HK-2 (cell line): ENCODE measurements at regions not wholly inside any gene's neighbourhood (a gene's known extent, or its start where the extent isn't known, plus 50 kb on each side); places are given as distances from the start of the nearest gene placed in this dataset.

Experiments used
- DNase-seq: peaks from one replicate; pipeline ENCODE4 v3.0.0-alpha.2; 2018; ENCODE audit not compliant: unreplicated experiment

- DNase-seq, result no peak
Measured at GRCh38 chr5:166493040-166493439, 1798.4 kb upstream of the WWC1 start.

GRCh38 chr5:166493612-166494011 is 1797.8 kb upstream of the WWC1 start:
- DNase-seq, result no peak

DNA sequence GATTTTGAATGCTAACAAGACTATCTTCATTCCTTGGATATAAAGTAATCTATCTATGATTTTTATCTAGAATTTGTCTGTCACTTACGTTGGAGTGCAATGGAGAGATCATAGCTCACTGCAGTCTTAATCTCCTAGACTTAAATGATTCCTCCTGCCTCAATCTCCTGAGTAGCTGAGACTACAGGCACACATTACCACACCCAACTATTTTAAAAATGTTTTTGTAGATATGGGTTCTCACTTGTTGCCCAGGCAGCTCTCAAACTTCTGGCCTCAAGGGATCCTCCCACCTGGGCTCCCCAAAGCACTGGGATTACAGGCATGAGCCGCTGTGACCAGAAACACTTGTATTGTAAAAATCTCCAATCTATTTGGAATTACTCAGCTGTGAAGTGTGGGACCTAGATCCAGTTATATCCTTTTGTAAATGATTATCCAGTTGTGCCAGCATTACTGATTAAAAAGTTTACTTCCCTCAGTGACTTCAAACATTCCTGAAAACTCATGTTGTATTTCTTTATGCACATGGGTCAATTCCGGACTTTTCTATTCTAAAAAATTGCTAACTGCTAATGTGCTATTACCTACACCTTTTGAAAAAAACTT is 1793.8 kb upstream of the WWC1 start:
- DNase-seq, result no peak

- no peak for DNase-seq
Measured at GRCh38 chr5:166499447-166500240, 1791.8 kb upstream of the WWC1 start.

- DNase-seq, result no peak
Measured at GRCh38 chr5:166503506-166503905, 1787.9 kb upstream of the WWC1 start.

DNA sequence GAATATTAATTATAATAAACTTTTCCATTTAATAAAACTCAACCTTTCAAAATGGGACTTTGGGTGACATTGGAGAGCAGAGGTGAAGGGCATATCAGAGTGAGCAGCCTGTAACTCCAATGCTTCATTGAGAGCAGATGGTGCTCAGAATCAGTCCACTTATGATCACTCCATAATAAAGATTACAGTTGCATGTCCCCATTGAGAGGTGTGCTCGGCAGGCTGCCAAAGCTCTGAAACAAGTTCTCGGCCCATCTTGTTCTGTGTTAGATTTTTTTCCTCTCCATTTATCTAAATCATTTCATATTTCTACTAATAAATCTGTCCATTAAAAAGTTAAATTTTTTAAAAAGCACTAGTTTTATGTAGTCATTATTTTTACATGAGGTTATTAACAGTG is 1786.4 kb upstream of the WWC1 start:
- DNase-seq, result no peak

DNA sequence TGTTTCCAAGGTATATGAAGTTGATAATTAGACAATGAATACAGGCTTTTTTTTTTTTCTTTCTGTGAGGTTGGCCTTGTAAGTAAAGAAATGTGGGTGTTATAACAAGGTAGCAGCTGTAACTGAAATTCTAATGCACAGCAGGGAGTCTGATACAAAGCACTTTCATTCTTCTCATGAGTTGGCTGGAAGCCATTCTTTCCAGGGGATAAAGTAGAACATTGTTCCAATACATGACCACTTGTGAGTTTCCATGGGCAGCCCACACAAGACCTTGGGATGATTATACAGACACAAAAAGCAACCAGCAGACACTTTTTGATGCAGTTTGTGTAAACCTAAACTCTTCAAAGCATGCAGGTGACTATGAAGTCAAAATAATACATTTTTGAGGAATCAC is 1785.9 kb upstream of the WWC1 start:
- no peak for DNase-seq

- DNase-seq, result no peak
Measured at GRCh38 chr5:166507810-166508425, 1783.5 kb upstream of the WWC1 start.

GRCh38 chr5:166509085-166509484 is 1782.4 kb upstream of the WWC1 start:
- DNase-seq, result peak; percentile 1

GRCh38 chr5:166517976-166518375 is 1773.5 kb upstream of the WWC1 start:
- DNase-seq, result no peak

- no peak for DNase-seq
Measured at GRCh38 chr5:166523206-166523605, 1768.2 kb upstream of the WWC1 start.

- no peak for DNase-seq
Measured at GRCh38 chr5:166529200-166529599, 1762.2 kb upstream of the WWC1 start.

GRCh38 chr5:166532456-166533220 is 1758.8 kb upstream of the WWC1 start:
- DNase-seq, result no peak

DNA sequence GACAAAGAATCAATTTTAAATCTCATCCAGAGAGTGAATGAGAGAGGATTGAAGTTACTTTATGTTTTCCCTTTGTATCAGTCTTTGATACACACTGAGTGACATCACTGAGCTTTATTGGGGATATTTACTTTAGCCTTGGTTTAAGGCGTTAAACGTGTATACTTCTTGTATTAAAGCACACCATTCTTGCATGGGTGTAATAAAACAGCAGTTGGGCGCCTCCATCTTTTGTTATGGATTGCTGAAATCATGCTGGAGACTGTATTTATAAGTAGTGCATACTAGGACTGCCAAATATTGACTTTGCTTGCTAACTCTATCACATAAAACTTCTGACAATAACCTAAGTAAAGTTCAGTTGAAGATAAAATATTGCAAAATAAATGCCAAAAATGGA is 1755.8 kb upstream of the WWC1 start:
- DNase-seq, result no peak

DNA sequence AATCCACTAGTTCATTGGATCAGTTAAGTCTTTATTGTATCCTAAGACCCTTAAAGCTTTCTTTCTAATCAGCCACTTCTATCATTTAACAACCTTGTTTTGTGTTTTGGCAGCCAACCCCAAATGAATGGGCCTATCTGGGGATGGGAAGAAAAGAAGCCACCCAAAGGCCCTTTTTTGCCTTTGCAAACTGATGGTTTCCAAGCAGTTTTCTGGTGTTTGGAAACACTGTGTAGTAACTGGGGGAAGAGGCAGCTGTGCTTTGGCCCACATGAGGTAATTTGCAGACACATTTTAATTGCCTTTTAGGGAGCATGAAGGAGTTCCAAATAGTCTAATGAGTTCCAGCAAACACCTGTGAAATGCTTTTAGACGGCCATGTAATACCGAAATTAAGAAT is 1751.3 kb upstream of the WWC1 start:
- DNase-seq, result no peak

GRCh38 chr5:166551384-166551783 is 1740.1 kb upstream of the WWC1 start:
- DNase-seq, result no peak

- DNase-seq, result no peak
Measured at GRCh38 chr5:166553778-166554177, 1737.7 kb upstream of the WWC1 start.

DNA sequence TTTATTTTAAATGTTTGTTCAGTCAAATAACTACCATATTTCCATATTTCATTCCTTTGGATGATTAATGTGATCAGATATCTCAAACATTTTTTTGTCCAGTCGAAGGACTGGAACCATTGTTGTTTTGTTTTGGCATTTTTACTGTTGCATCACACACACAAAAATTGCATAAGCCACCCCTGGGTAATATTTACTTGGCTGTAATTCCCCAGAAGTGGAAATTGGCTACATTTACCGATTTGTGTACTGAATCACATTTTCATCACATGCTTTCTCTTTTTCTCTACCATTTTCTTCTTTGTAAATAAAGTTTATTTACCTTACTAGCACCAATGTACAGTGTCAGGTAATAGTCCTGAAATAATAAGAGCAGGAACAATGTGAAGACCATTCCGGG is 1729.7 kb upstream of the WWC1 start:
- DNase-seq, result no peak

DNA sequence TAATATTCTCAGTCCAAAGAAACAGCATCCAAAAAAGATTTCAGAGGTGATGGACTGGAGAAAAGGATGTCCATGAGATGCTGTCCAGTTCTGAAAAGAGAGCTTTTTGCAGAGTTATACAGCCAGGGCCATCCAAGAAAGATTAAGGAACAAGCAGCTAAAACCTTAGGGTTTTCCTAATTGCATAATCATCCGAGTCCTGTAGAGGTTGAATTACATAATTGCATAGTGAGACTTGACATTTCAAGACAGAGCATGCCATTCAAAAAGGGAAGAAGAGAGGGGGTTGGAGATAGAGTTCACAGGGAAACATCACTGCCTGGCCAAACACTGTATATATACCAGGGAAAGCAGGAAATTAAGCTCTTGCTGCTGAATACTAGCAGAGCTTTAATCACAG is 1729.2 kb upstream of the WWC1 start:
- no peak for DNase-seq

DNA sequence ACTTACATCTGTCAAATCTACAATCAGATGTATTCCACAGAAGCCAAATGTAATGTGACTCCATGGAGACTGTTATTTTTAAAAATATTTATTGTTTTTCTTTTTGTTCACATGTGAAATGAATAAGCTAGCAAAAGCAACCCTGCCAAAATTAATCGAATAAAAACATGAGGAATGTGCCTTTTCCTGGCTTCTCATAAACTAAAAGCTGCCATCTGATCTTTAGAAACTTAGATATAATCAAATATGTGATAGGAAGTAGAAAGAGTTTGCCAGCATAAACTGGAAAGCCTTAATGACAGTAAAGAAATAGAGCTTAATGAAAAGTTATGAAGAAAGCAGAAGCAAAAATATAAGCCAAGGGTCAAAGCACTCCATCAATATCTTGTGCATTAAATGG is 1724.7 kb upstream of the WWC1 start:
- no peak for DNase-seq

- DNase-seq, result no peak
Measured at GRCh38 chr5:166570865-166571264, 1720.6 kb upstream of the WWC1 start.

DNA sequence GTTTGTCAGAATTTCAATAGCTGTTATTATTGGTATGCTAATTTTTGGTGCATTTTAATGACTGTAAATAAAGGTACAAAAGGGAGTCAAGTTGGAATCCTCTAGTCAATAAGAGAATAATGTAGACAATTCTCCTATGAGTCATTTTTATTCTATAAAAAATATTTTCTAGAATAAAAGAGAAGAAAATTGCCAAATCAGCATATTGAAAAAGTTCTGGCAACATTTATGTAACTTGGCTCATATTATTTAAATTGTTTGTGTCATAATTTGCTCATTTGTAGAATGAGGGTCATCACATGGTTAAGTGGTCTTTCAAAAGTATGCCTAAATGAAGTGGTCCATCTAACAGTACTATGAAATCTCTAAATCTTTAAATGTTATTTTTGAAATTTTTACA is 1719.8 kb upstream of the WWC1 start:
- no peak for DNase-seq

- no peak for DNase-seq
Measured at GRCh38 chr5:166576323-166576722, 1715.1 kb upstream of the WWC1 start.
